Adrenal gland (tissue), 5 donors: ENCODE measurements at regions not wholly inside any gene's neighbourhood (a gene's known extent, or its start where the extent isn't known, plus 50 kb on each side); places are given as distances from the start of the nearest gene placed in this dataset.

Experiments
- POLR2A ChIP-seq, 2 donors: fragments of 450-650 bp; IDR thresholded peaks; one replicate each; pipeline ENCODE4 v1.6.1; 2017; ENCODE audit warnings: antibody characterized with exemption in 2 of 2, mild to moderate bottlenecking in 2 of 2, moderate library complexity in 1 of 2
- TF ChIP-seq, protein P1 (sequence below), 6 experiments: fragments of 450-650 bp in 4 of 6; fragments of 200-600 bp in 2 of 6; sonication (generic) in 1 of 6; IDR thresholded peaks; 1 replicate in 5 of 6; 2 replicates in 1 of 6; pipeline versions ENCODE4 v1.5.1 to v1.8.0; 2016 to 2021; ENCODE audit warnings: antibody characterized with exemption in 6 of 6, mild to moderate bottlenecking in 2 of 6, moderate library complexity in 1 of 6
- donor health status: DM: no; HTN: no; CAD: no.

DNA sequence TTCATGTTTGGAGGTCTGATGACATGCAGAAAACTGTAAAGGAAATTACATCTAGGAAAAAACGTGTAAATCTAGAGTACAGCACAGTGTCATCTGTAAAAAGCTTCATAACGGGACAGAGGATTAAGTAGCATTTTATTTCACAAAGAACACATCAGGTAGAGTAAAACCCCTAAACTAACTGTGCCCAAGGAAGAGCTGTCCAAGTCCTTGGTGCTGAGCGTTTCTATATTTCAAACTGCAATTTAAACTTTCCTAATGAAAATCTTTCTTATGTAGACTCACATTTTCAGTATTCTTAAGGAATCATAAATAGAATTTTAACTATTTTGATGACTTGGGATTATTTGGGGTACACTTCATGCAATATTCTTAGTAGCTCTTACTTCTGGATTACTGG lies 646.2 kb downstream of the IPMK start:
- TF ChIP-seq, protein P1, sequence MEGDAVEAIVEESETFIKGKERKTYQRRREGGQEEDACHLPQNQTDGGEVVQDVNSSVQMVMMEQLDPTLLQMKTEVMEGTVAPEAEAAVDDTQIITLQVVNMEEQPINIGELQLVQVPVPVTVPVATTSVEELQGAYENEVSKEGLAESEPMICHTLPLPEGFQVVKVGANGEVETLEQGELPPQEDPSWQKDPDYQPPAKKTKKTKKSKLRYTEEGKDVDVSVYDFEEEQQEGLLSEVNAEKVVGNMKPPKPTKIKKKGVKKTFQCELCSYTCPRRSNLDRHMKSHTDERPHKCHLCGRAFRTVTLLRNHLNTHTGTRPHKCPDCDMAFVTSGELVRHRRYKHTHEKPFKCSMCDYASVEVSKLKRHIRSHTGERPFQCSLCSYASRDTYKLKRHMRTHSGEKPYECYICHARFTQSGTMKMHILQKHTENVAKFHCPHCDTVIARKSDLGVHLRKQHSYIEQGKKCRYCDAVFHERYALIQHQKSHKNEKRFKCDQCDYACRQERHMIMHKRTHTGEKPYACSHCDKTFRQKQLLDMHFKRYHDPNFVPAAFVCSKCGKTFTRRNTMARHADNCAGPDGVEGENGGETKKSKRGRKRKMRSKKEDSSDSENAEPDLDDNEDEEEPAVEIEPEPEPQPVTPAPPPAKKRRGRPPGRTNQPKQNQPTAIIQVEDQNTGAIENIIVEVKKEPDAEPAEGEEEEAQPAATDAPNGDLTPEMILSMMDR (IDR thresholded peaks at IDR 0.05): no peak
- TF ChIP-seq POLR2A (IDR thresholded peaks at IDR 0.05): no peak
